ENCODE measurements at regions not wholly inside any gene's neighbourhood (a gene's known extent, or its start where the extent isn't known, plus 50 kb on each side); places are given as distances from the start of the nearest gene placed in this dataset.

- TF ChIP-seq CTCF (IDR thresholded peaks at IDR 0.05; ENCODE audit: insufficient read depth, low read length) (no peak), REST (IDR thresholded peaks at IDR 0.05; ENCODE audit: insufficient replicate concordance, low read depth) (no peak), POLR2AphosphoS5 (IDR thresholded peaks at IDR 0.05; ENCODE audit: low read depth) (no peak), GABPA (IDR thresholded peaks at IDR 0.05; ENCODE audit: low read depth) (no peak)
Measured at GRCh38 chr3:86420990-86421739, 569.8 kb downstream of the VGLL3 start.

All from HL-60 (cell line).